ENCODE measurements at regions not wholly inside any gene's neighbourhood (a gene's known extent, or its start where the extent isn't known, plus 50 kb on each side); places are given as distances from the start of the nearest gene placed in this dataset.
"Not testable (repeated sequence)": the region's sequence is repeated elsewhere in the genome, so short reads cannot be mapped to it uniquely, and the experiment has no call there.

DNA sequence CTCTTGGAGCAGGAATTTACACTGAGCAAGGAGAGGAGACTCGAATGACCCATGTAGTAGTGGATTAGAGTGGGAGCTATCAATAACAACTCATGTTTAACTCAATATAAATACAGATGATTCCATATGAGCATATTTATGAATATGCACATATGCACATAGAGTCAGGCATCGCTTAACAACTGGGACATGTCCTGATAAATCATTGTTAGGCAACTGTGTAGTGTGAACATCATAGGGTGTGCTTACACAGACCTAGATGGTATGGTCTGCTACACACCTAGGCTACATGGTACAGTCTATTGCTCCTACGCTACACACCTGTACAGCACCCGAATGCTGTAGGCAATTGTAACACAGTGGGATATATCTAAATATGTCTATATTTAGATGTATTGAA is 75.9 kb upstream of the RALGAPA2 start:
- no peak for DNase-seq

DNA sequence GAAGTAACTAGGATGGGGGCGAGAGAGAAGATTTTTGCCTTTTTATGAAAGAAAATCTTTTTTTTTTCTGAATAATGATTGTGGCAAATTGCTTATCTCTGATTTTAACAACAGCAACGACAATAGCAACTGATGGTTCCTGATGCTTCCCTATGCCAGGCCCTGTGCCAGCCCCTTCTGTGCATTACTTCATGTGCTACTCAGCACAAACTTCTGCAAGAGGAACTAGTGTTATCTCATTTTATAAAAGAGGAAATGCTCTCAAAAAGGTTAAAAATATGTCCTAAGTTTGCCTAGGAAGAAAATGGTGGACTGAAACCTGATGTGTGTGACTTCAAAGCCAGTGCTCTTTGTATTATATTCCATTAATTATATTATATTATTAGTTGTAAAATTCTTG is 74.0 kb upstream of the RALGAPA2 start:
- DNase-seq: no peak

DNA sequence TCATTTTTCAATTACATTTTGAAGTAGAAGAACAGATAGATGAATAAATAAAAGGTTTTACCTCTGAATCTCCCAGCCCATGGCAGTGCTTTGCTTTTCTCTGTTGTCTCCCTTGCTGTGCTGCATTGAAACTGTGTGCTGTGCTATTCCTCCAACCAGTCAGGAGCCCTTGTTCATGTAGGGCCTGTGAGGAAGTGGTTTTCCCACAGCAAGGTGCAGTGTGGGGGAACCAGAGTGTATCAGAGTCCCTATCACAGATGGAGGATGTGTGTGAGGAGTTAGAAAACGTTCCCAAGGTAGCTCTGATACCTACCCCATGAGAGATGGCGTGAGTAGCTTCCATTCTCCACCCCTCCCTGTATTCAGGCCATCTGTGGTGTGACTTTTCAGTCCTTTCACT is 72.8 kb upstream of the RALGAPA2 start:
- no peak for DNase-seq

DNA sequence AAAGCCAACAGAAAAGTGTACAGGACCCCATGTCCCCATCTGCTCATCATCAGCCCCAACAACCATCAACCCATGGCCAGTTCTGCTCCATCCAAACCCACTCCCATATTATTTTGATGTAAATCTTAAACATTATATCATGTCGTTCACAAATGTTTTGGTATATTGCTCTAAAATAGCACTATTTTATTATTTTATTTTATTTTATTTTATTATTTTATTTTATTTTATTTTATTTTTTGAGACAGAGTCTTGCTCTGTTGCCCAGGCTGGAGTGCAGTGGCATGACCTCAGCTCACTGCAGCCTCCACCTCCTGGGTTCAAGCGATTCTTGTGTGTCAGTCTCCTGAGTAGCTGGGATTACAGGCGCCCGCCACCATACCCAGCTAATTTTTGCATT is 72.0 kb upstream of the RALGAPA2 start:
- DNase-seq: not testable (repeated sequence)

GRCh38 chr20:20783450-20783849 is 71.0 kb upstream of the RALGAPA2 start:
- no peak for DNase-seq

- no peak for DNase-seq
Observed at GRCh38 chr20:20782755-20783154, 70.3 kb upstream of the RALGAPA2 start.

GRCh38 chr20:20782231-20782630 is 69.8 kb upstream of the RALGAPA2 start:
- no peak for DNase-seq

- DNase-seq: no peak
Observed at GRCh38 chr20:20781029-20781428, 68.6 kb upstream of the RALGAPA2 start.

- peak; percentile 14 for DNase-seq
Observed at GRCh38 chr20:20780127-20780824, 67.8 kb upstream of the RALGAPA2 start.

GRCh38 chr20:20778676-20779075 is 66.2 kb upstream of the RALGAPA2 start:
- DNase-seq: no peak

GRCh38 chr20:20772497-20773085 is 60.1 kb upstream of the RALGAPA2 start:
- no peak for DNase-seq

GRCh38 chr20:20768202-20768815 is 55.9 kb upstream of the RALGAPA2 start:
- DNase-seq: no peak

GRCh38 chr20:20765696-20766365 is 53.4 kb upstream of the RALGAPA2 start:
- no peak for DNase-seq

- DNase-seq: no peak
Observed at GRCh38 chr20:20763650-20764049, 51.2 kb upstream of the RALGAPA2 start.

Data from CD4-positive, alpha-beta T cell treated with Interleukin-4 for 4 hours (primary cell).